Right renal cortex interstitium (tissue), 3 donors: ENCODE measurements at regions not wholly inside any gene's neighbourhood (a gene's known extent, or its start where the extent isn't known, plus 50 kb on each side); places are given as distances from the start of the nearest gene placed in this dataset.
"Not testable (repeated sequence)": the region's sequence is repeated elsewhere in the genome, so short reads cannot be mapped to it uniquely, and the experiment has no call there.

Source experiments
- DNase-seq, 3 donors: peaks; one replicate each; pipeline ENCODE4 v3.0.0-alpha.2; 2013; ENCODE audit warnings: low read depth in 3 of 3, low spot score in 2 of 3

- DNase-seq: no peak
Measured at GRCh38 chr2:4962419-4962818, 729.8 kb upstream of the SOX11 start.

- DNase-seq: no peak
Measured at GRCh38 chr2:4963106-4963505, 729.1 kb upstream of the SOX11 start.

GRCh38 chr2:4964001-4964540 lies 728.1 kb upstream of the SOX11 start:
- DNase-seq: no peak

- DNase-seq: no peak
Measured at GRCh38 chr2:4964579-4964978, 727.6 kb upstream of the SOX11 start.

GRCh38 chr2:4965556-4966320 lies 726.4 kb upstream of the SOX11 start:
- no peak for DNase-seq

- DNase-seq: no peak
Measured at GRCh38 chr2:4967206-4967605, 725.0 kb upstream of the SOX11 start.

GRCh38 chr2:4972472-4972871 lies 719.7 kb upstream of the SOX11 start:
- no peak for DNase-seq

- no peak for DNase-seq
Measured at GRCh38 chr2:4973354-4973753, 718.8 kb upstream of the SOX11 start.

- no peak for DNase-seq
Measured at GRCh38 chr2:4973973-4974372, 718.2 kb upstream of the SOX11 start.

GRCh38 chr2:4976407-4976806 lies 715.8 kb upstream of the SOX11 start:
- no peak for DNase-seq

GRCh38 chr2:4979111-4979510 lies 713.1 kb upstream of the SOX11 start:
- peak in 1 of 3 donors; percentile 17 for DNase-seq

- DNase-seq: no peak
Measured at GRCh38 chr2:4980995-4981394, 711.2 kb upstream of the SOX11 start.

GRCh38 chr2:4981802-4982409 lies 710.3 kb upstream of the SOX11 start:
- DNase-seq: no peak

- DNase-seq: not testable (repeated sequence)
Measured at GRCh38 chr2:4988444-4988843, 703.7 kb upstream of the SOX11 start.

GRCh38 chr2:4992226-4992625 lies 700.0 kb upstream of the SOX11 start:
- DNase-seq: no peak

- no peak for DNase-seq
Measured at GRCh38 chr2:4995466-4995865, 696.7 kb upstream of the SOX11 start.

GRCh38 chr2:5007596-5007995 lies 684.6 kb upstream of the SOX11 start:
- DNase-seq: no peak

- DNase-seq: no peak
Measured at GRCh38 chr2:5019324-5019723, 672.9 kb upstream of the SOX11 start.

- no peak for DNase-seq
Measured at GRCh38 chr2:5020116-5020875, 671.9 kb upstream of the SOX11 start.

- no peak for DNase-seq
Measured at GRCh38 chr2:5021136-5021535, 671.0 kb upstream of the SOX11 start.

- DNase-seq: no peak
Measured at GRCh38 chr2:5022061-5022460, 670.1 kb upstream of the SOX11 start.
